Upper lobe of right lung (tissue), 1 donor: ENCODE measurements at regions not wholly inside any gene's neighbourhood (a gene's known extent, or its start where the extent isn't known, plus 50 kb on each side); places are given as distances from the start of the nearest gene placed in this dataset.

Source experiments
- ATAC-seq: fragments of 200-7000 bp; cut with Tn5 transposase; one replicate; pipeline ENCODE4 v1.9.1; 2020; ENCODE audit warnings: mild to moderate bottlenecking, moderate library complexity
- DNase-seq: peaks from one replicate; pipeline ENCODE4 v3.0.0-alpha.2; 2020
- H3K27ac ChIP-seq: fragments of 200-600 bp; one replicate; pipeline ENCODE4 v1.8.0; 2022
- H3K27me3 ChIP-seq: fragments of 200-600 bp; one replicate; pipeline ENCODE4 v1.8.0; 2022; ENCODE audit warnings: mild to moderate bottlenecking
- H3K36me3 ChIP-seq: fragments of 200-600 bp; one replicate; pipeline ENCODE4 v1.8.0; 2022
- H3K4me1 ChIP-seq: fragments of 200-600 bp; one replicate; pipeline ENCODE4 v1.8.0; 2022
- H3K4me3 ChIP-seq: fragments of 200-600 bp; one replicate; pipeline ENCODE4 v1.8.0; 2022; ENCODE audit warnings: mild to moderate bottlenecking
- H3K9me3 ChIP-seq: fragments of 200-600 bp; one replicate; pipeline ENCODE4 v1.8.0; 2022
- CTCF ChIP-seq: fragments of 200-600 bp; IDR thresholded peaks from one replicate; pipeline ENCODE4 v1.8.0; 2022; ENCODE audit warnings: antibody characterized with exemption
- intact Hi-C: fragments of 100-400 bp; cut with DNase I; formaldehyde crosslinking; loops from one replicate; pipeline ENCODE4 v1.11.0; 2022
- donor health status: DM: no; HTN: yes; CAD: no; lungs with severe emphysema.

- no peak for TF ChIP-seq CTCF
- ATAC-seq, result no peak
- Histone ChIP-seq H3K4me1 (peaks cover 3% of the 10 kb centered on the region), H3K9me3 (no peaks in the 10 kb centered on the region), H3K27me3 (no peaks in the 10 kb centered on the region), H3K36me3 (no peaks in the 10 kb centered on the region), H3K4me3 (no peak overlapping the region), H3K27ac (no peak overlapping the region)
- DNase-seq, result no peak
- intact Hi-C loops, result no loop called here
Measured at GRCh38 chr10:78861529-78862327, 207.0 kb upstream of the ZMIZ1 start.

- intact Hi-C loops, result no loop called here
- Histone ChIP-seq H3K4me1 (peaks cover 3% of the 10 kb centered on the region), H3K36me3 (no peaks in the 10 kb centered on the region), H3K27ac (no peak overlapping the region), H3K9me3 (no peaks in the 10 kb centered on the region), H3K27me3 (no peaks in the 10 kb centered on the region), H3K4me3 (no peak overlapping the region)
- no peak for DNase-seq
- no peak for ATAC-seq
- TF ChIP-seq CTCF, result no peak
Measured at GRCh38 chr10:78862328-78862640, 206.5 kb upstream of the ZMIZ1 start.

GRCh38 chr10:78863140-78863905, 205.4 kb upstream of the ZMIZ1 start:
- intact Hi-C loops, result no loop called here

GRCh38 chr10:78863906-78864239, 204.9 kb upstream of the ZMIZ1 start:
- intact Hi-C loops, result no loop called here
- H3K9me3 ChIP-seq, result no peaks in the 10 kb centered on the region
- ATAC-seq, result no peak
- H3K36me3 ChIP-seq, result no peaks in the 10 kb centered on the region
- DNase-seq, result no peak
- TF ChIP-seq CTCF, result no peak
- H3K27me3 ChIP-seq, result no peaks in the 10 kb centered on the region
- no peak overlapping the region for H3K4me3 ChIP-seq
- no peak overlapping the region for H3K27ac ChIP-seq
- H3K4me1 ChIP-seq, result peaks cover 3% of the 10 kb centered on the region

More at GRCh38 chr10:78863140-78863905, 205.4 kb upstream of the ZMIZ1 start:
- no peak overlapping the region for H3K27ac ChIP-seq
- H3K4me3 ChIP-seq, result no peak overlapping the region
- H3K9me3 ChIP-seq, result no peaks in the 10 kb centered on the region
- ATAC-seq, result no peak
- no peaks in the 10 kb centered on the region for H3K36me3 ChIP-seq
- H3K27me3 ChIP-seq, result no peaks in the 10 kb centered on the region
- no peak for DNase-seq
- no peak for TF ChIP-seq CTCF
- H3K4me1 ChIP-seq, result peaks cover 3% of the 10 kb centered on the region

- Histone ChIP-seq H3K36me3 (no peaks in the 10 kb centered on the region), H3K9me3 (no peaks in the 10 kb centered on the region), H3K4me1 (peaks cover 3% of the 10 kb centered on the region), H3K4me3 (no peak overlapping the region), H3K27me3 (no peaks in the 10 kb centered on the region), H3K27ac (no peak overlapping the region)
- intact Hi-C loops, result no loop called here
- ATAC-seq (no peak), DNase-seq (no peak)
- no peak for TF ChIP-seq CTCF
Measured at GRCh38 chr10:78864761-78865537, 203.8 kb upstream of the ZMIZ1 start.
